OCI-LY7 (cell line): ENCODE measurements at regions not wholly inside any gene's neighbourhood (a gene's known extent, or its start where the extent isn't known, plus 50 kb on each side); places are given as distances from the start of the nearest gene placed in this dataset.
"Not testable (repeated sequence)": the region's sequence is repeated elsewhere in the genome, so short reads cannot be mapped to it uniquely, and the experiment has no call there.

ENCODE experiments used
- CTCF ChIP-seq: fragments of 200-600 bp; sonication (generic); conservative IDR thresholded peaks from 2 replicates; pipeline ENCODE4 v1.5.1; 2014; ENCODE audit warnings: mild to moderate bottlenecking, antibody characterized with exemption, low read length, moderate library complexity, mixed read lengths
- EZH2phosphoT487 ChIP-seq: fragments of 200-600 bp; sonication (generic); IDR thresholded peaks from 2 replicates; pipeline ENCODE4 v1.6.1; 2018; ENCODE audit warnings: low read depth, borderline replicate concordance, mild to moderate bottlenecking, mixed run types, antibody characterized with exemption, low read length, moderate library complexity, mixed read lengths

GRCh38 chr2:87460104-87460503, 287.8 kb upstream of the PLGLB2 start:
- TF ChIP-seq CTCF, EZH2phosphoT487: not testable (repeated sequence)
